ENCODE measurements at regions not wholly inside any gene's neighbourhood (a gene's known extent, or its start where the extent isn't known, plus 50 kb on each side); places are given as distances from the start of the nearest gene placed in this dataset.

- no peaks in the 10 kb centered on the region for H3K4me1 ChIP-seq (ENCODE audit: insufficient read depth, low read length)
- H3K4me3 ChIP-seq (ENCODE audit: low read length) = no peak overlapping the region
- intact Hi-C loops (cut with DNase I, micrococcal nuclease) = no loop called here
- DNase-seq = no peak
- no peak for TF ChIP-seq CTCF (IDR thresholded peaks at IDR 0.05)
- ATAC-seq (ENCODE audit: poor library complexity) = no peak
- POLR2A ChIA-PET = no interaction called here
- no peaks in the 10 kb centered on the region for H3K36me3 ChIP-seq (ENCODE audit: insufficient read depth, low read length)
- no peak overlapping the region for H3K4me3 Mint-ChIP-seq
- no peaks in the 10 kb centered on the region for H3K4me1 Mint-ChIP-seq (ENCODE audit: low read depth)
- peaks cover 3% of the 10 kb centered on the region for H3K9me3 Mint-ChIP-seq
- no peaks in the 10 kb centered on the region for H3K27me3 Mint-ChIP-seq
- CTCF ChIA-PET = no interaction called here
- H3K36me3 Mint-ChIP-seq (ENCODE audit: low read depth) = no peaks in the 10 kb centered on the region
- no peak overlapping the region for H3K27ac ChIP-seq (ENCODE audit: low read depth in 1 of 2, low read length in 2 of 2)
- no peak overlapping the region for H3K27ac Mint-ChIP-seq
- no peaks in the 10 kb centered on the region for H3K27me3 ChIP-seq (ENCODE audit: control insufficient read depth in 1 of 2, insufficient read depth in 2 of 2, low read length in 2 of 2)
- no peaks in the 10 kb centered on the region for H3K9me3 ChIP-seq (ENCODE audit: control insufficient read depth in 1 of 2, insufficient read depth in 1 of 2, low read length in 2 of 2)
Observed at GRCh38 chr2:59084326-59084725, 843.2 kb upstream of the FANCL start.

- POLR2A ChIA-PET = no interaction called here
Observed at GRCh38 chr2:59083075-59083828, 842.1 kb upstream of the FANCL start.

DNA sequence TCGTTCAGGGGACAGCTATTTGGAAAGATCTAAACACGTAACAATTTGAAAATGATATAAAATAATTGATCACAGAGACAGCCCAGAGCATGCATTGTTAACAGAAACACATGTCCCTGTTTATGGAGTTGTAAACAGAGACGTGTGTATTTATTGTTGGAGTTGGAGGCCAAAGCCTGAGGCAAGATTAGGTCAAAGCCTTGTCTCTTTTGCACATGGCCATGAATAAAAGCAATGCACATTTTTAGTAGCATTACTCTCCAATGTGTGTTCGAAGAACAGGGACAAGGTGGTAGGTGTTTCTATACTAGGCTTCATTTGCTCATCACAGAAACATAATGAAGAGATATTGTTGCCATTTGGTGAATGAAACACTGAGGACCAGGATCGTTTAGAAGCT is 841.5 kb upstream of the FANCL start:
- TF ChIP-seq CTCF (IDR thresholded peaks at IDR 0.05) = no peak
- no peaks in the 10 kb centered on the region for H3K27me3 Mint-ChIP-seq
- no peak overlapping the region for H3K27ac ChIP-seq (ENCODE audit: low read depth in 1 of 2, low read length in 2 of 2)
- H3K4me3 Mint-ChIP-seq = no peak overlapping the region
- H3K4me1 Mint-ChIP-seq (ENCODE audit: low read depth) = no peaks in the 10 kb centered on the region
- no peak for DNase-seq
- ChIA-PET POLR2A (no interaction called here), CTCF (no interaction called here)
- no peaks in the 10 kb centered on the region for H3K9me3 ChIP-seq (ENCODE audit: control insufficient read depth in 1 of 2, insufficient read depth in 1 of 2, low read length in 2 of 2)
- no peaks in the 10 kb centered on the region for H3K36me3 Mint-ChIP-seq (ENCODE audit: low read depth)
- no peak overlapping the region for H3K27ac Mint-ChIP-seq
- H3K4me1 ChIP-seq (ENCODE audit: insufficient read depth, low read length) = no peaks in the 10 kb centered on the region
- no peaks in the 10 kb centered on the region for H3K36me3 ChIP-seq (ENCODE audit: insufficient read depth, low read length)
- ATAC-seq (ENCODE audit: poor library complexity) = no peak
- H3K27me3 ChIP-seq (ENCODE audit: control insufficient read depth in 1 of 2, insufficient read depth in 2 of 2, low read length in 2 of 2) = no peaks in the 10 kb centered on the region
- H3K9me3 Mint-ChIP-seq = peaks cover 3% of the 10 kb centered on the region
- intact Hi-C loops (cut with DNase I, micrococcal nuclease) = no loop called here
- H3K4me3 ChIP-seq (ENCODE audit: low read length) = no peak overlapping the region

More at GRCh38 chr2:59083075-59083828, 842.1 kb upstream of the FANCL start:
- H3K36me3 Mint-ChIP-seq (ENCODE audit: low read depth) = no peaks in the 10 kb centered on the region
- H3K27ac Mint-ChIP-seq = no peak overlapping the region
- Histone ChIP-seq H3K4me1 (ENCODE audit: insufficient read depth, low read length) (no peaks in the 10 kb centered on the region), H3K9me3 (ENCODE audit: control insufficient read depth in 1 of 2, insufficient read depth in 1 of 2, low read length in 2 of 2) (no peaks in the 10 kb centered on the region), H3K4me3 (ENCODE audit: low read length) (no peak overlapping the region), H3K36me3 (ENCODE audit: insufficient read depth, low read length) (no peaks in the 10 kb centered on the region), H3K27ac (ENCODE audit: low read depth in 1 of 2, low read length in 2 of 2) (no peak overlapping the region), H3K27me3 (ENCODE audit: control insufficient read depth in 1 of 2, insufficient read depth in 2 of 2, low read length in 2 of 2) (no peaks in the 10 kb centered on the region)
- no peaks in the 10 kb centered on the region for H3K4me1 Mint-ChIP-seq (ENCODE audit: low read depth)
- CTCF ChIA-PET = no interaction called here
- no peaks in the 10 kb centered on the region for H3K27me3 Mint-ChIP-seq
- H3K9me3 Mint-ChIP-seq = peaks cover 3% of the 10 kb centered on the region
- TF ChIP-seq CTCF (IDR thresholded peaks at IDR 0.05) = no peak
- no peak for DNase-seq
- no peak for ATAC-seq (ENCODE audit: poor library complexity)
- intact Hi-C loops (cut with DNase I, micrococcal nuclease) = no loop called here
- H3K4me3 Mint-ChIP-seq = no peak overlapping the region

All from CD4-positive, alpha-beta T cell (primary cell).